ENCODE measurements at regions not wholly inside any gene's neighbourhood (a gene's known extent, or its start where the extent isn't known, plus 50 kb on each side); places are given as distances from the start of the nearest gene placed in this dataset.
"Not testable (repeated sequence)": the region's sequence is repeated elsewhere in the genome, so short reads cannot be mapped to it uniquely, and the experiment has no call there.

DNA sequence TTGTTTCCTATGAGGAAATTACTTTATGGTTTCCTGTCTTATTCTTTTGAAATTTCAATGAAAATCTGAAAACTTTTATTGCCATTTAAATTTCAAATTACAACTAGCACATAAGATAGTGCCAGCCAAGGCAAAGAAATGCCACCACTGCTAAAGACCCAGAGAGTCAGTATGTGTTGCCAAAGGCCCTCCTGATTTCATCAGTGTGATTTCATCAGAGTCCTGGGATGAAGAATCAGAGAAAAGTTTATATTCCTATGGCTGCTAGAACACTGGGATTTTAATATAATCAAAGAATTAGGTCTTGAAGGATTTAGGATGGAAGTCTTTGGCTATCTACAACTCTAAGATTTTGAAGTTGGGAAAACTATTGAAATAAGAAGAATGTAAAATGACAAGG lies 434.2 kb upstream of the CCDC54 start:
- Mint-ChIP-seq H3K27me3 (no peaks in the 10 kb centered on the region), H3K27ac (no peak overlapping the region)

GRCh38 chr3:106945435-106945834 lies 431.8 kb upstream of the CCDC54 start:
- no peak for DNase-seq
- Mint-ChIP-seq H3K27me3 (no peaks in the 10 kb centered on the region), H3K36me3 (ENCODE audit: low read depth) (no peaks in the 10 kb centered on the region), H3K4me1 (no peaks in the 10 kb centered on the region), H3K27ac (no peak overlapping the region), H3K4me3 (no peak overlapping the region)
- ATAC-seq = no peak
- H3K9me3 ChIP-seq (ENCODE audit: control insufficient read depth, low read length, poor library complexity, severe bottlenecking) = no peaks in the 10 kb centered on the region

More for the DNA sequence above, 434.2 kb upstream of the CCDC54 start:
- H3K4me1 Mint-ChIP-seq = no peaks in the 10 kb centered on the region
- no peaks in the 10 kb centered on the region for H3K36me3 Mint-ChIP-seq (ENCODE audit: low read depth)
- no peak for DNase-seq
- no peak overlapping the region for H3K4me3 Mint-ChIP-seq
- no peak for ATAC-seq
- H3K9me3 ChIP-seq (ENCODE audit: control insufficient read depth, low read length, poor library complexity, severe bottlenecking) = no peaks in the 10 kb centered on the region

GRCh38 chr3:106946866-106947265 lies 430.4 kb upstream of the CCDC54 start:
- H3K4me3 Mint-ChIP-seq = no peak overlapping the region
- H3K4me1 Mint-ChIP-seq = no peaks in the 10 kb centered on the region
- no peak overlapping the region for H3K27ac Mint-ChIP-seq
- H3K36me3 Mint-ChIP-seq (ENCODE audit: low read depth) = no peaks in the 10 kb centered on the region
- ATAC-seq (no peak), DNase-seq (no peak)
- no peaks in the 10 kb centered on the region for H3K9me3 ChIP-seq (ENCODE audit: control insufficient read depth, low read length, poor library complexity, severe bottlenecking)
- no peaks in the 10 kb centered on the region for H3K27me3 Mint-ChIP-seq

DNA sequence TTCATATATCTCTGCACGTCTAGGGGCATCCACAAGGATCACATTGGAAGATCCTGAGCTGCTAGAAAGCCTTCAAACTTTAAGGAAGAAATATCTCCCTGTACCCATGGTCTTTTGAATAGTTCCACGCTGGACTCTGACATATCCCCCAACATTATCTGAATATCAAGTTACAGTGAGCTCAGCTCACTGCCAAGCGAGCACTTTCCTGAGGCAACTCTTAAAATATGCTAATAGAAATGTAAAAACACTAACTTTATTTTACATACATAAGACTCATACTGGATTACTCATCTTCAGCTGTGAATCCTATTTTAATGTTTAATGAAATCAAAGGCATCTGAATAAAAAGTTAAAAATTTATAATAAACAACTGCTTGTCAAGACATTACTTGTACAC lies 420.2 kb upstream of the CCDC54 start:
- Mint-ChIP-seq H3K27ac (no peak overlapping the region), H3K27me3 (no peaks in the 10 kb centered on the region), H3K4me1 (no peaks in the 10 kb centered on the region), H3K36me3 (ENCODE audit: low read depth) (no peaks in the 10 kb centered on the region), H3K4me3 (no peak overlapping the region)
- DNase-seq (no peak), ATAC-seq (no peak)
- H3K9me3 ChIP-seq (ENCODE audit: control insufficient read depth, low read length, poor library complexity, severe bottlenecking) = no peaks in the 10 kb centered on the region

DNA sequence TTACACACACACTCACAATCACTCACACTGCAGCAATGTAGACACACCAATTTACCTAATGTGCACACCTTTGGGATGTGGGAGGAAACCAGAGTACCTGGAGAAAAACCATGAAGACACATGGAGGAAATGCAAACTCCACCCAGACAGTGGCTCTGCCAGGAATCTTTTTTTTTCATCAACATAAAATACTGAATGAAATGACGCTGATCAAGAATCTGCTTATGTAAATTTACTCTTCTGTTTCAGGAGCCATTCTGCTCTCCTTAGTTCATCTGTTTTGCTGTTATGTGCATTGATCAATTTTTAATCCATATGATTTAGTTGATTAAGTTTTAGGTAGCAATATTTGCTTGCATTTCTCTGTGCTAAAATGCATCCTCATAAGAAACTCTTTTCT lies 414.2 kb upstream of the CCDC54 start:
- no peak for DNase-seq
- Mint-ChIP-seq H3K27ac (no peak overlapping the region), H3K4me3 (no peak overlapping the region), H3K36me3 (ENCODE audit: low read depth) (no peaks in the 10 kb centered on the region), H3K4me1 (no peaks in the 10 kb centered on the region), H3K27me3 (peaks cover 6% of the 10 kb centered on the region)
- ATAC-seq = no peak
- H3K9me3 ChIP-seq (ENCODE audit: control insufficient read depth, low read length, poor library complexity, severe bottlenecking) = no peaks in the 10 kb centered on the region

DNA sequence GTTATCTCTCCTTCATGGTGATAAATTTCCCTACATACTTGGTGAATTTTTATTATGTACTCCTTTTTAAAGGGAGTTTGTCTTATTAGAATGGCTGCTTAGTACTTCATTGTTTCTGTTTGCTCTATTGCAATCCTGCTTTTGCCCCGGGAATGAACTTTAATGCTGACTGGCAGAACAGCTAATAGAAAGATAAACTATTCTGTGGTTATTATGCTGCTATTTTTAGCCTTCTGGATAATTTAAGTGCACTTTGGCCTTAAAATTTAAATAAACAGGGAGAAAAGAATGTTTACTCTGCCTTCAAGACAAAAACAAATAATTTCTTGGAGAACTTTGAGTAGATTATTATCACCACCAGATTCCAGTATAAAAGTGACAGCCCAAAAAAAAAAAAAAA lies 413.8 kb upstream of the CCDC54 start:
- Mint-ChIP-seq H3K36me3 (ENCODE audit: low read depth) (no peaks in the 10 kb centered on the region), H3K27ac (no peak overlapping the region), H3K27me3 (peaks cover 6% of the 10 kb centered on the region)

GRCh38 chr3:106965307-106965706 lies 411.9 kb upstream of the CCDC54 start:
- H3K9me3 ChIP-seq (ENCODE audit: control insufficient read depth, low read length, poor library complexity, severe bottlenecking) = no peaks in the 10 kb centered on the region
- Mint-ChIP-seq H3K27ac (no peak overlapping the region), H3K4me1 (no peaks in the 10 kb centered on the region), H3K36me3 (ENCODE audit: low read depth) (no peaks in the 10 kb centered on the region), H3K27me3 (peaks cover 6% of the 10 kb centered on the region), H3K4me3 (no peak overlapping the region)
- ATAC-seq (no peak), DNase-seq (no peak)

More for the DNA sequence above, 413.8 kb upstream of the CCDC54 start:
- Mint-ChIP-seq H3K4me3 (no peak overlapping the region), H3K4me1 (no peaks in the 10 kb centered on the region)
- ATAC-seq (no peak), DNase-seq (no peak)
- H3K9me3 ChIP-seq (ENCODE audit: control insufficient read depth, low read length, poor library complexity, severe bottlenecking) = no peaks in the 10 kb centered on the region

- H3K27me3 Mint-ChIP-seq = no peaks in the 10 kb centered on the region
- no peaks in the 10 kb centered on the region for H3K36me3 Mint-ChIP-seq (ENCODE audit: low read depth)
- no peak for DNase-seq
- H3K4me3 Mint-ChIP-seq = no peak overlapping the region
- no peak for ATAC-seq
- no peak overlapping the region for H3K27ac Mint-ChIP-seq
- H3K4me1 Mint-ChIP-seq = no peaks in the 10 kb centered on the region
- H3K9me3 ChIP-seq (ENCODE audit: control insufficient read depth, low read length, poor library complexity, severe bottlenecking) = no peaks in the 10 kb centered on the region
These were observed 407.6 kb upstream of the CCDC54 start for GRCh38 chr3:106969596-106969995.

- ATAC-seq (no peak), DNase-seq (no peak)
- H3K4me3 Mint-ChIP-seq = no peak overlapping the region
- no peaks in the 10 kb centered on the region for H3K27me3 Mint-ChIP-seq
- H3K27ac Mint-ChIP-seq = no peak overlapping the region
- no peaks in the 10 kb centered on the region for H3K9me3 ChIP-seq (ENCODE audit: control insufficient read depth, low read length, poor library complexity, severe bottlenecking)
- no peaks in the 10 kb centered on the region for H3K4me1 Mint-ChIP-seq
- H3K36me3 Mint-ChIP-seq (ENCODE audit: low read depth) = no peaks in the 10 kb centered on the region
These were observed 395.8 kb upstream of the CCDC54 start for GRCh38 chr3:106981392-106981791.

- no peak overlapping the region for H3K4me3 Mint-ChIP-seq
- no peaks in the 10 kb centered on the region for H3K27me3 Mint-ChIP-seq
- no peaks in the 10 kb centered on the region for H3K36me3 Mint-ChIP-seq (ENCODE audit: low read depth)
These were observed 391.5 kb upstream of the CCDC54 start for GRCh38 chr3:106985721-106986120.

DNA sequence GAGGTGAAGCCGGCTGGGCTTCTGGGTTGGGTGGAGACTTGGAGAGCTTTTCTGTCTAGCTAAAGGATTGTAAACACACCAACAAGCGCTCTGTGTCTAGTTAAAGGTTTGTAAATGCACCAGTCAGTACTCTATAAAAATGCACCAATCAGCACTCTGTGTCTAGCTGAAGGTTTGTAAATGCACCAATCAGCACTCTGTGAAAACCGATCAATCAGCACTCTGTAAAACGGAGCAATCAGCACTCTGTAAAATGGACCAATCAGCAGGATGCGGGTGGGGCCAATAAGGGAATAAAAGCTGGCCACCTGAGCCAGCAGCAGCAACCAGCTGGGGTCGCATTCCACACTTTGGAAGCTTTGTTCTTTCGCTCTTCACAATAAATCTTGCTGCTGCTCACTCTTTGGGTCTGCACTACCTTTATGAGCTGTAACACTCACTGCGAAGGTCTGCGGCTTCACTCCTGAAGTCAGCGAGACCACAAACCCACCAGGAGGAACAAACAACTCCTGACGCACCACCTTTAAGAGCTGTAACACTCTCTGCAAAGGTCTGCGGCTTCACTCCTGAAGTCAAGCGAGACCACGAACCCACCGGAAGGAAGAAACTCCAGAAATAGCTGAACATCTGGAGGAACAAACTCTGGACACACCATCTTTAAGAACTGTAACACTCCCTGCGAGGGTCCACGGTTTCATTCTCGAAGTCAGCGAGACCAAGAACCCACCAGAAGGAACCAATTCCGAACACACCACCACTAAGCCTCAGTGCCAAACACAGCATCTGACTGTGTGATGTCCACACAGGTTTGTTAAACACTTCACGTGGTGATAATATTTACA lies 378.2 kb upstream of the CCDC54 start:
- H3K27me3 Mint-ChIP-seq; H3K4me3 Mint-ChIP-seq; H3K36me3 Mint-ChIP-seq (ENCODE audit: low read depth); H3K9me3 ChIP-seq (ENCODE audit: control insufficient read depth, low read length, poor library complexity, severe bottlenecking); ATAC-seq; H3K27ac Mint-ChIP-seq; H3K4me1 Mint-ChIP-seq; DNase-seq: not testable (repeated sequence)

More at GRCh38 chr3:106985721-106986120, 391.5 kb upstream of the CCDC54 start:
- Mint-ChIP-seq H3K4me1 (no peaks in the 10 kb centered on the region), H3K27ac (no peak overlapping the region)
- ATAC-seq (no peak), DNase-seq (no peak)
- no peaks in the 10 kb centered on the region for H3K9me3 ChIP-seq (ENCODE audit: control insufficient read depth, low read length, poor library complexity, severe bottlenecking)

GRCh38 chr3:107001635-107002034 lies 375.6 kb upstream of the CCDC54 start:
- H3K36me3 Mint-ChIP-seq (ENCODE audit: low read depth) = no peaks in the 10 kb centered on the region
- no peaks in the 10 kb centered on the region for H3K27me3 Mint-ChIP-seq
- no peak for DNase-seq

DNA sequence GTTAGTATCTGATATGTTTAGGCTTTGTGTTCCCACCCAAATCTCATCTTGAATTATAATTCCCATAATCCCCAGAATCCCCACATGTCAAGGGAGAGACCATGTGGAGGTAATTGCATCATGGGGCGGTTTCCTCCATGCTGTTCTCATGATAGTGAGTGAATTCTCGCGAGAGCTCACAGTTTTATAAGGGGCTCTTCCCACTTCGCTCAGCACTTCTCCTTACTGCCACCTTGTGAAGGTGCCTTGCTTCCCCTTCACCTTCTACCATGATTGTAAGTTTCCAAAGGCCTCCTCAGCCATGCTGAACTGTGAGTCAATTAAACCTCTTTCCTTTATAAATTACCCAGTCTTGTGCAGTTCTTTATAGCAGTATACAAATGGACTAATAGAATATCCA lies 371.9 kb upstream of the CCDC54 start:
- H3K4me1 Mint-ChIP-seq; H3K27ac Mint-ChIP-seq; H3K4me3 Mint-ChIP-seq; H3K27me3 Mint-ChIP-seq; H3K9me3 ChIP-seq (ENCODE audit: control insufficient read depth, low read length, poor library complexity, severe bottlenecking); H3K36me3 Mint-ChIP-seq (ENCODE audit: low read depth); ATAC-seq; DNase-seq: not testable (repeated sequence)

More at GRCh38 chr3:107001635-107002034, 375.6 kb upstream of the CCDC54 start:
- H3K9me3 ChIP-seq (ENCODE audit: control insufficient read depth, low read length, poor library complexity, severe bottlenecking) = no peaks in the 10 kb centered on the region
- Mint-ChIP-seq H3K4me3 (no peak overlapping the region), H3K4me1 (no peaks in the 10 kb centered on the region), H3K27ac (no peak overlapping the region)
- no peak for ATAC-seq

DNA sequence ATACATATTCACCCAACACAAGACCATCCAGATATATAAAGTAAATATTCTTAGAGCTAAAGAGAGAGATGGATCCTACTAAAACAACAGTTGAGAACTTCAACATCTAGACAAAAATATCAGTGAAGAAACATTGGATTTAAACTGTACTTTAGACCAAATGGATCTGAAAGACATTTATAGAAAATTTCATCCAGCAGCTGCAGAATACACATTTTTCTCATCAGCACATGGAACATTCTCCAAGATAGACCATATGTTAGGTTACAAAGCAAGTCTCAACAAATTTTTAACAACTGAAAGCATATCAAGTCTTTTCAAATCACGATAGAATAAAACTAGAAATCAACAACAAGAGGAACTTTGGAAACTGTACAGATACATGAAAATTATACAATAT lies 369.0 kb upstream of the CCDC54 start:
- DNase-seq = no peak
- Mint-ChIP-seq H3K27me3 (no peaks in the 10 kb centered on the region), H3K36me3 (ENCODE audit: low read depth) (no peaks in the 10 kb centered on the region), H3K4me3 (no peak overlapping the region), H3K4me1 (no peaks in the 10 kb centered on the region), H3K27ac (no peak overlapping the region)
- no peak for ATAC-seq
- no peaks in the 10 kb centered on the region for H3K9me3 ChIP-seq (ENCODE audit: control insufficient read depth, low read length, poor library complexity, severe bottlenecking)
